Epithelial cell of esophagus (primary cell): ENCODE measurements at regions not wholly inside any gene's neighbourhood (a gene's known extent, or its start where the extent isn't known, plus 50 kb on each side); places are given as distances from the start of the nearest gene placed in this dataset.
A peak's percentile ranks its signal among the peaks of the same experiment; 100 is the strongest.

Experiments
- DNase-seq: peaks from one replicate; pipeline ENCODE4 v3.0.0; 2010; ENCODE audit warnings: low read depth
- H3K4me3 ChIP-seq: 2 replicates; pipeline ENCODE4 v1.5.1; 2011; ENCODE audit warnings: mild to moderate bottlenecking, low read length, control low read depth
- CTCF ChIP-seq: IDR thresholded peaks from 2 replicates; pipeline ENCODE4 v1.5.1; 2011; ENCODE audit warnings: low read depth, mild to moderate bottlenecking, low read length, control low read depth, inconsistent platforms; ENCODE audit not compliant: insufficient read depth; ENCODE audit errors: missing control alignments

GRCh38 chr2:150192701-150193100, 294.8 kb downstream of the RND3 start:
- no peak for DNase-seq
- no peak for TF ChIP-seq CTCF
- no peak overlapping the region for H3K4me3 ChIP-seq

- no peak for TF ChIP-seq CTCF
- peak; percentile 62 for DNase-seq
These were observed 296.1 kb downstream of the RND3 start for GRCh38 chr2:150191349-150191748.

GRCh38 chr2:150190546-150190945, 296.9 kb downstream of the RND3 start:
- peak; percentile 71 for DNase-seq
- no peak for TF ChIP-seq CTCF
- H3K4me3 ChIP-seq, result no peak overlapping the region

More at GRCh38 chr2:150191349-150191748, 296.1 kb downstream of the RND3 start:
- H3K4me3 ChIP-seq, result no peak overlapping the region

- TF ChIP-seq CTCF, result no peak
- DNase-seq, result peak; percentile 56
- no peak overlapping the region for H3K4me3 ChIP-seq
These were observed 298.7 kb downstream of the RND3 start for GRCh38 chr2:150188800-150189199.

- DNase-seq, result no peak
- H3K4me3 ChIP-seq, result no peak overlapping the region
- TF ChIP-seq CTCF, result no peak
These were observed 299.3 kb downstream of the RND3 start for GRCh38 chr2:150188177-150188576.

GRCh38 chr2:150182566-150183235, 304.8 kb downstream of the RND3 start:
- no peak for DNase-seq
- no peak for TF ChIP-seq CTCF
- H3K4me3 ChIP-seq, result no peak overlapping the region

GRCh38 chr2:150178591-150178990, 308.9 kb downstream of the RND3 start:
- H3K4me3 ChIP-seq, result no peak overlapping the region
- TF ChIP-seq CTCF, result no peak
- DNase-seq, result no peak
